HCT116 (cell line): ENCODE measurements at regions not wholly inside any gene's neighbourhood (a gene's known extent, or its start where the extent isn't known, plus 50 kb on each side); places are given as distances from the start of the nearest gene placed in this dataset.

Experiments
- ATAC-seq: fragments of 200-7000 bp; cut with Tn5 transposase; 2 replicates; pipeline ENCODE4 v1.9.1; 2020; ENCODE audit warnings: mild to moderate bottlenecking, moderate library complexity
- BruUV-seq: library from RNA; stranded (reverse); fragments of 400-500 nt; replicated peaks from 2 replicates; lab custom pipeline; 2021; lab: Mats Ljungman, UMichigan
- CTCF ChIA-PET: fragments of 300-600 bp; sonication (Branson Sonifier 250); formaldehyde crosslinking; loops from one replicate; lab custom pipeline; 2021; ENCODE audit warnings: antibody characterized with exemption; lab: Charles Lee
- POLR2A ChIA-PET: fragments of 300-600, 350-600 bp; sonication (Branson Sonifier 250); formaldehyde crosslinking; loops from one replicate; lab custom pipeline; 2021; ENCODE audit warnings: antibody characterized with exemption; lab: Charles Lee
- RAD21 ChIA-PET, 2 experiments: fragments of 300-600 bp; sonication (Branson Sonifier 250); formaldehyde crosslinking; loops; one replicate each; lab custom pipeline; 2023; ENCODE audit warnings: low total read pairs in 2 of 2; ENCODE audit not compliant: uncharacterized antibody in 2 of 2, unreplicated experiment in 2 of 2, low non-redundant PET in 1 of 2; lab: Charles Lee
- DNase-seq: peaks from one replicate; pipeline ENCODE4 v3.0.0-alpha.2; 2010; ENCODE audit warnings: low read depth, low spot score
- H2AFZ ChIP-seq: fragments of 200-600 bp; shearing (Covaris generic), sonication (generic); 2 replicates; pipeline ENCODE4 v1.6.1; 2017; ENCODE audit warnings: low read depth, mixed run types, mixed read lengths, antibody characterized with exemption, low read length; ENCODE audit not compliant: poor library complexity, severe bottlenecking
- H3K27ac ChIP-seq: 2 replicates; pipeline ENCODE4 v1.5.1; 2012; ENCODE audit warnings: low read depth, low read length
- H3K27me3 ChIP-seq: fragments of 200-600 bp; sonication (generic); 2 replicates; pipeline ENCODE4 v1.6.1; 2016; ENCODE audit warnings: mixed run types, low read length, mixed read lengths; ENCODE audit not compliant: insufficient read depth
- H3K36me3 ChIP-seq, 2 experiments: fragments of 200-500 bp in 1 of 2; fragments of 200-600 bp in 1 of 2; sonication (Bioruptor generic) in 1 of 2; sonication (generic) in 1 of 2; 2 replicates each; pipeline versions ENCODE4 v1.5.1 to v1.6.1; 2014 to 2016; ENCODE audit warnings: low read length in 2 of 2, inconsistent platforms in 1 of 2, mixed read lengths in 1 of 2, mixed run types in 1 of 2; ENCODE audit not compliant: insufficient read depth in 2 of 2, control insufficient read depth in 1 of 2
- H3K4me1 ChIP-seq, 2 experiments: fragments of 200-600 bp in 1 of 2; sonication (generic) in 1 of 2; 2 replicates each; pipeline versions ENCODE4 v1.5.1 to v1.6.1; 2012 to 2017; ENCODE audit warnings: low read length in 2 of 2, inconsistent platforms in 1 of 2, mild to moderate bottlenecking in 1 of 2, mixed read lengths in 1 of 2, mixed run types in 1 of 2, moderate library complexity in 1 of 2; ENCODE audit not compliant: insufficient read depth in 2 of 2, control insufficient read depth in 1 of 2
- H3K4me2 ChIP-seq: fragments of 200-600 bp; sonication (generic); 2 replicates; pipeline ENCODE4 v1.6.1; 2017; ENCODE audit warnings: mixed run types, low read length, mixed read lengths
- H3K4me3 ChIP-seq, 2 experiments: fragments of 200-600 bp in 1 of 2; sonication (generic) in 1 of 2; replicated peaks in 1 of 2; 2 replicates each; pipeline ENCODE4 v1.5.1; 2011 to 2016; ENCODE audit warnings: low read length in 2 of 2, control low read depth in 1 of 2, low read depth in 1 of 2, mild to moderate bottlenecking in 1 of 2, mixed read lengths in 1 of 2, mixed run types in 1 of 2
- H3K79me2 ChIP-seq: fragments of 200-600 bp; sonication (generic); 2 replicates; pipeline ENCODE4 v1.6.1; 2017; ENCODE audit warnings: mild to moderate bottlenecking, mixed run types, low read length, moderate library complexity, mixed read lengths; ENCODE audit not compliant: insufficient read depth
- H3K9ac ChIP-seq: fragments of 200-600 bp; sonication (generic); 2 replicates; pipeline ENCODE4 v1.6.1; 2016; ENCODE audit warnings: low read length, mixed read lengths
- H3K9me2 ChIP-seq: fragments of 200-600 bp; sonication (generic), shearing (Covaris generic); 2 replicates; pipeline ENCODE4 v1.6.1; 2017; ENCODE audit warnings: mixed run types, mild to moderate bottlenecking, moderate library complexity; ENCODE audit not compliant: insufficient read depth
- H3K9me3 ChIP-seq, 2 experiments: fragments of 200-500 bp in 1 of 2; fragments of 200-600 bp in 1 of 2; sonication (Bioruptor generic) in 1 of 2; sonication (generic) in 1 of 2; 2 replicates each; pipeline ENCODE4 v1.6.1; 2014 to 2017; ENCODE audit warnings: low read length in 2 of 2, mixed read lengths in 2 of 2, inconsistent platforms in 1 of 2, low read depth in 1 of 2, mild to moderate bottlenecking in 1 of 2, mixed run types in 1 of 2, moderate library complexity in 1 of 2; ENCODE audit not compliant: control insufficient read depth in 1 of 2, insufficient read depth in 1 of 2
- H4K20me1 ChIP-seq: fragments of 200-600 bp; sonication (generic), shearing (Covaris generic); 2 replicates; pipeline ENCODE4 v1.6.1; 2017; ENCODE audit warnings: mixed run types, mild to moderate bottlenecking, moderate library complexity; ENCODE audit not compliant: insufficient read depth
- CBX3 ChIP-seq: IDR thresholded peaks from 2 replicates; pipeline ENCODE4 v1.6.1; 2012; ENCODE audit warnings: low read depth
- CEBPB ChIP-seq: IDR thresholded peaks from 2 replicates; pipeline ENCODE4 v1.6.1; 2012; ENCODE audit warnings: low read depth
- EGR1 ChIP-seq: IDR thresholded peaks from 2 replicates; pipeline ENCODE4 v1.6.1; 2012; ENCODE audit warnings: low read depth
- ELF1 ChIP-seq: IDR thresholded peaks from 2 replicates; pipeline ENCODE4 v1.6.1; 2012; ENCODE audit warnings: low read depth, borderline replicate concordance
- EZH2phosphoT487 ChIP-seq: fragments of 200-600 bp; IDR thresholded peaks from 2 replicates; pipeline ENCODE4 v1.6.1; 2018; ENCODE audit warnings: antibody characterized with exemption, borderline replicate concordance
- FOSL1 ChIP-seq: IDR thresholded peaks from 2 replicates; pipeline ENCODE4 v1.6.1; 2012; ENCODE audit warnings: low read depth
- JUND ChIP-seq: IDR thresholded peaks from 2 replicates; pipeline ENCODE4 v1.6.1; 2012
- POLR2A ChIP-seq: IDR thresholded peaks from 2 replicates; pipeline ENCODE4 v1.7.0; 2011; ENCODE audit warnings: borderline replicate concordance; ENCODE audit not compliant: insufficient read depth, insufficient read length; ENCODE audit errors: extremely low read depth
- POLR2AphosphoS5 ChIP-seq: IDR thresholded peaks from 2 replicates; pipeline ENCODE4 v1.6.1; 2011; ENCODE audit warnings: mild to moderate bottlenecking, low read depth, low read length, moderate library complexity
- RAD21 ChIP-seq: IDR thresholded peaks from 2 replicates; pipeline ENCODE4 v1.6.1; 2012; ENCODE audit warnings: low read depth, mild to moderate bottlenecking
- SP1 ChIP-seq: IDR thresholded peaks from 2 replicates; pipeline ENCODE4 v1.6.1; 2012; ENCODE audit warnings: low read depth
- TCF7L2 ChIP-seq: IDR thresholded peaks from 2 replicates; pipeline ENCODE4 v1.7.0; 2011; ENCODE audit warnings: borderline replicate concordance, inconsistent platforms; ENCODE audit not compliant: insufficient read depth, insufficient read length; ENCODE audit errors: extremely low read depth
- YY1 ChIP-seq: IDR thresholded peaks from 2 replicates; pipeline ENCODE4 v1.6.1; 2011; ENCODE audit warnings: low read length, low read depth, moderate library complexity, mild to moderate bottlenecking; ENCODE audit not compliant: insufficient replicate concordance; ENCODE audit errors: extremely low read depth
- ZFX ChIP-seq: fragments of 450-650 bp; IDR thresholded peaks from 2 replicates; pipeline ENCODE4 v1.6.1; 2017
- intact Hi-C: fragments of 100-400 bp; cut with micrococcal nuclease; formaldehyde crosslinking; loops from 2 replicates; pipeline ENCODE4 v1.10.0; 2022
- TF ChIP-seq, protein P1 (sequence below): IDR thresholded peaks from 2 replicates; pipeline ENCODE4 v1.6.1; 2012
- TF ChIP-seq, protein P2 (sequence below): IDR thresholded peaks from 2 replicates; pipeline ENCODE4 v1.6.1; 2012
- TF ChIP-seq, protein P3 (sequence below), 3 experiments: fragments of 200-600 bp in 1 of 3; sonication (generic) in 1 of 3; IDR thresholded peaks in 2 of 3; conservative IDR thresholded peaks in 1 of 3; 2 replicates each; pipeline ENCODE4 v1.5.1; 2012 to 2017; ENCODE audit warnings: low read depth in 2 of 3, low read length in 2 of 3, antibody characterized with exemption in 1 of 3, borderline replicate concordance in 1 of 3, control low read depth in 1 of 3, mild to moderate bottlenecking in 1 of 3, mixed read lengths in 1 of 3, mixed run types in 1 of 3, moderate library complexity in 1 of 3; ENCODE audit not compliant: insufficient read depth in 1 of 3

DNA sequence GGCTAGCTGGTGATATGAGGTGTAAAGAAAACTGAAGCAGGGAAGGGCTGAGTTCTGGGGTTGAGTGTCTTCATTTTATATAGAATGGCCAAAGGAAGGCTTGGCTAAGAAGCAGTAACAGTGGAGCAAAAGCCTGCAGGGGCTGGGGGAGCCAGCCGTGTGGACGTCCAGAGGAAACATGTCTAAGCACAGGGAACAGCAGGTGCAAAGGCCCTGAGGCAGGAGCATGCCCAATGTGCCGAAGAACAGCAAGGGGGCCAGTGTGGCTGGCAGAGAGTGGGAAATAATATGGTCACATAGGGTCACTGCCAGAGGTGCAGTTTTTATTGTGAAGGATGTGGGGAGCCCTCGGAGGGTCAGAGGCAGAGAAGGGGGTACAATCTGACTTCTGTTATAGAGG, 60.5 kb upstream of the KCNG1 start:
- no peaks in the 10 kb centered on the region for H3K4me1 ChIP-seq
- DNase-seq (no peak), ATAC-seq (no peak)
- H3K27me3 ChIP-seq: peaks cover 56% of the 10 kb centered on the region
- no peak overlapping the region for H3K4me3 ChIP-seq
- no peaks in the 10 kb centered on the region for H3K79me2 ChIP-seq
- H3K36me3 ChIP-seq: no peaks in the 10 kb centered on the region
- H3K4me2 ChIP-seq: no peak overlapping the region
- H3K27ac ChIP-seq: no peak overlapping the region
- H4K20me1 ChIP-seq: no peaks in the 10 kb centered on the region
- BruUV-seq: no TSS peak
- intact Hi-C loops: no loop called here
- no peaks in the 10 kb centered on the region for H3K9me2 ChIP-seq
- no peak for TF ChIP-seq CBX3
- TF ChIP-seq YY1: no peak
- TF ChIP-seq, protein P1, sequence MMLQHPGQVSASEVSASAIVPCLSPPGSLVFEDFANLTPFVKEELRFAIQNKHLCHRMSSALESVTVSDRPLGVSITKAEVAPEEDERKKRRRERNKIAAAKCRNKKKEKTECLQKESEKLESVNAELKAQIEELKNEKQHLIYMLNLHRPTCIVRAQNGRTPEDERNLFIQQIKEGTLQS: no peak
- no peak for TF ChIP-seq JUND
- no peak for TF ChIP-seq POLR2A
- TF ChIP-seq SP1: no peak
- no peak for TF ChIP-seq ELF1
- TF ChIP-seq TCF7L2: no peak
- ChIA-PET RAD21 (no interaction called here), CTCF (no interaction called here), POLR2A (no interaction called here)
- H3K9me3 ChIP-seq: no peaks in the 10 kb centered on the region
- no peak overlapping the region for H2AFZ ChIP-seq
- no peak overlapping the region for H3K9ac ChIP-seq

DNA sequence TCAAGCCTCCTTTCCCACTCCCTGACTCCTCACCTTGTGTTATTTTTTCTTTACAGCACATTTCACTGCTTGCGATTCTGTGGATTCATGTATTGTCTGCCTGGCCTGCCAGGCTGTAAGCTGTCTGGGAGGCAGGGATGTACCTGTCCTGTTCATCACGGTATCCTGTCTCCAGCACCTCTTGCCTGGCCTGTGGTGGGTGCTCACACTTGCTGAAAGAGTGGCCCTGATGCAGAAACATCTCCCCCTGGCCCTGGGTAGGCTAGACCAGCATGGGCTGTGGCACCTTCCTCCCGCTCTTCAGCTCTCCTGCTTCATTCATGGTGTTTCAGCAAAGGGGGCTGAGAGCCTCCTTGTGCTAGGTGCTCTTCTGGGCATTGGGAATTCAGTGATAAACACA, 60.1 kb upstream of the KCNG1 start:
- no TSS peak for BruUV-seq
- Histone ChIP-seq H3K4me3 (no peak overlapping the region), H2AFZ (no peak overlapping the region), H3K9me3 (no peaks in the 10 kb centered on the region), H3K4me2 (no peak overlapping the region), H3K27ac (no peak overlapping the region), H3K9me2 (no peaks in the 10 kb centered on the region), H4K20me1 (no peaks in the 10 kb centered on the region), H3K27me3 (peaks cover 57% of the 10 kb centered on the region), H3K36me3 (no peaks in the 10 kb centered on the region), H3K9ac (no peak overlapping the region), H3K4me1 (no peaks in the 10 kb centered on the region), H3K79me2 (no peaks in the 10 kb centered on the region)
- ChIA-PET POLR2A (no interaction called here), CTCF (no interaction called here), RAD21 (no interaction called here)
- no peak for ATAC-seq
- TF ChIP-seq CEBPB: no peak
- TF ChIP-seq, protein P2, sequence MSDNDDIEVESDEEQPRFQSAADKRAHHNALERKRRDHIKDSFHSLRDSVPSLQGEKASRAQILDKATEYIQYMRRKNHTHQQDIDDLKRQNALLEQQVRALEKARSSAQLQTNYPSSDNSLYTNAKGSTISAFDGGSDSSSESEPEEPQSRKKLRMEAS: no peak
- no peak for TF ChIP-seq ZFX
- no peak for TF ChIP-seq POLR2AphosphoS5
- no peak for TF ChIP-seq FOSL1
- TF ChIP-seq EGR1: no peak
- TF ChIP-seq POLR2A: no peak
- TF ChIP-seq, protein P1: no peak
- no peak for TF ChIP-seq EZH2phosphoT487
- no peak for TF ChIP-seq TCF7L2
- TF ChIP-seq RAD21: no peak
- TF ChIP-seq, protein P3, sequence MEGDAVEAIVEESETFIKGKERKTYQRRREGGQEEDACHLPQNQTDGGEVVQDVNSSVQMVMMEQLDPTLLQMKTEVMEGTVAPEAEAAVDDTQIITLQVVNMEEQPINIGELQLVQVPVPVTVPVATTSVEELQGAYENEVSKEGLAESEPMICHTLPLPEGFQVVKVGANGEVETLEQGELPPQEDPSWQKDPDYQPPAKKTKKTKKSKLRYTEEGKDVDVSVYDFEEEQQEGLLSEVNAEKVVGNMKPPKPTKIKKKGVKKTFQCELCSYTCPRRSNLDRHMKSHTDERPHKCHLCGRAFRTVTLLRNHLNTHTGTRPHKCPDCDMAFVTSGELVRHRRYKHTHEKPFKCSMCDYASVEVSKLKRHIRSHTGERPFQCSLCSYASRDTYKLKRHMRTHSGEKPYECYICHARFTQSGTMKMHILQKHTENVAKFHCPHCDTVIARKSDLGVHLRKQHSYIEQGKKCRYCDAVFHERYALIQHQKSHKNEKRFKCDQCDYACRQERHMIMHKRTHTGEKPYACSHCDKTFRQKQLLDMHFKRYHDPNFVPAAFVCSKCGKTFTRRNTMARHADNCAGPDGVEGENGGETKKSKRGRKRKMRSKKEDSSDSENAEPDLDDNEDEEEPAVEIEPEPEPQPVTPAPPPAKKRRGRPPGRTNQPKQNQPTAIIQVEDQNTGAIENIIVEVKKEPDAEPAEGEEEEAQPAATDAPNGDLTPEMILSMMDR (IDR thresholded peaks at IDR 0.05 in 2 of 3, conservative IDR thresholded peaks at IDR 0.05 in 1 of 3; ENCODE audit: borderline replicate concordance in 1 of 3, insufficient read depth in 1 of 3, low read depth in 2 of 3, low read length in 2 of 3): no peak
- no peak for TF ChIP-seq ELF1
- no peak for TF ChIP-seq JUND
- no peak for DNase-seq
- intact Hi-C loops: no loop called here
